ENCODE measurements at regions not wholly inside any gene's neighbourhood (a gene's known extent, or its start where the extent isn't known, plus 50 kb on each side); places are given as distances from the start of the nearest gene placed in this dataset.

DNA sequence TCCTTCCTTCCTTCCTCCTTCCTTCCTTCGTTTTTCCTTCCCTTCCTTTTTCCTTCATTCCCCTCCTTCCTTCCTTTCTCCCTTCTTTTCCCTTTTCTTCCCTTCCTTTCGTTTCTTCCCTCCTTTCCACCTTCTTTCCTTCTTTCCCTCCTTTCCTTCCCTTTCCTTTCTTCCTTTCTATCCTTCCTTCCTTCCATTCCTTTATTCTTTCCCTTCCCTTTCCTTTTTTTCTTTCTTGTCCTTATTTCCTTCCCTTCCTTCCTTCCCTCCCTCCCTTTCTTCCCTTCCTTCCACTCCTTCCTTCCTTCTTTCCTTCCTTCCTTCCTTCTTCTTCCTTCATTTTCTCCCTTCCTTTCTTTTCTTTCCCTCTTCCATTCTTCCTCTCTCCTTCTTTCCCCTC lies 394.6 kb downstream of the GABRB3 start:
- TF ChIP-seq, protein P1, sequence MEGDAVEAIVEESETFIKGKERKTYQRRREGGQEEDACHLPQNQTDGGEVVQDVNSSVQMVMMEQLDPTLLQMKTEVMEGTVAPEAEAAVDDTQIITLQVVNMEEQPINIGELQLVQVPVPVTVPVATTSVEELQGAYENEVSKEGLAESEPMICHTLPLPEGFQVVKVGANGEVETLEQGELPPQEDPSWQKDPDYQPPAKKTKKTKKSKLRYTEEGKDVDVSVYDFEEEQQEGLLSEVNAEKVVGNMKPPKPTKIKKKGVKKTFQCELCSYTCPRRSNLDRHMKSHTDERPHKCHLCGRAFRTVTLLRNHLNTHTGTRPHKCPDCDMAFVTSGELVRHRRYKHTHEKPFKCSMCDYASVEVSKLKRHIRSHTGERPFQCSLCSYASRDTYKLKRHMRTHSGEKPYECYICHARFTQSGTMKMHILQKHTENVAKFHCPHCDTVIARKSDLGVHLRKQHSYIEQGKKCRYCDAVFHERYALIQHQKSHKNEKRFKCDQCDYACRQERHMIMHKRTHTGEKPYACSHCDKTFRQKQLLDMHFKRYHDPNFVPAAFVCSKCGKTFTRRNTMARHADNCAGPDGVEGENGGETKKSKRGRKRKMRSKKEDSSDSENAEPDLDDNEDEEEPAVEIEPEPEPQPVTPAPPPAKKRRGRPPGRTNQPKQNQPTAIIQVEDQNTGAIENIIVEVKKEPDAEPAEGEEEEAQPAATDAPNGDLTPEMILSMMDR (IDR thresholded peaks at IDR 0.05) = no peak
- no peak for TF ChIP-seq EP300 (IDR thresholded peaks at IDR 0.05)
- TF ChIP-seq POLR2A (IDR thresholded peaks at IDR 0.05) = no peak
- TF ChIP-seq POLR2AphosphoS5 (IDR thresholded peaks at IDR 0.05) = no peak
